Heart right ventricle (tissue), 16 donors: ENCODE measurements at regions not wholly inside any gene's neighbourhood (a gene's known extent, or its start where the extent isn't known, plus 50 kb on each side); places are given as distances from the start of the nearest gene placed in this dataset.

Source experiments
- ATAC-seq, 8 donors: fragments of 200-7000 bp; cut with Tn5 transposase; one replicate each; pipeline ENCODE4 v1.9.1; 2020; ENCODE audit warnings: mild to moderate bottlenecking in 8 of 8, moderate library complexity in 8 of 8, moderate number of reproducible peaks in 1 of 8
- DNase-seq, 2 donors: peaks; one replicate each; pipeline ENCODE4 v3.0.0-alpha.2; 2020
- H3K27ac ChIP-seq, 10 donors: fragments of 200-600 bp; sonication (generic) in 2 of 10; one replicate each; pipeline versions ENCODE4 v1.5.0 to v1.8.0; 2020 to 2022; ENCODE audit warnings: mild to moderate bottlenecking in 3 of 10
- H3K27me3 ChIP-seq, 7 donors: fragments of 200-600 bp; one replicate each; pipeline ENCODE4 v1.8.0; 2021 to 2022; ENCODE audit warnings: mild to moderate bottlenecking in 2 of 7
- H3K36me3 ChIP-seq, 9 donors: fragments of 200-600 bp; sonication (generic) in 1 of 9; one replicate each; pipeline versions ENCODE4 v1.5.0 to v1.8.0; 2020 to 2022; ENCODE audit warnings: mild to moderate bottlenecking in 2 of 9
- H3K4me1 ChIP-seq, 9 donors: fragments of 200-600 bp; sonication (generic) in 1 of 9; one replicate each; pipeline versions ENCODE4 v1.5.0 to v1.8.0; 2020 to 2022; ENCODE audit warnings: mild to moderate bottlenecking in 4 of 9
- H3K4me3 ChIP-seq, 10 donors: fragments of 200-600 bp; sonication (generic) in 2 of 10; one replicate each; pipeline versions ENCODE4 v1.5.0 to v1.8.0; 2020 to 2022; ENCODE audit warnings: mild to moderate bottlenecking in 7 of 10, moderate library complexity in 2 of 10
- H3K9me3 ChIP-seq, 11 donors: fragments of 200-600 bp in 10 of 11; sonication (generic) in 2 of 11; one replicate each; pipeline versions ENCODE4 v1.5.0 to v1.8.0; 2013 to 2022; ENCODE audit warnings: mild to moderate bottlenecking in 2 of 11, control low read depth in 1 of 11, moderate library complexity in 1 of 11
- WGBS, 2 donors: extraction: QIAGEN DNeasy Blood & Tissue Kit; methylation state at CpG; one replicate each; pipeline ENCODE4 v1.1.7; 2013; ENCODE audit warnings: inconsistent platforms in 1 of 2; 5-methylcytosine and 5-hydroxymethylcytosine counted together
- intact Hi-C, 10 donors: fragments of 100-400 bp; cut with DNase I; formaldehyde crosslinking; loops; one replicate each; pipeline versions ENCODE4 v1.11.1 to v1.14.2; 2022
- TF ChIP-seq, protein P1 (sequence below), 9 donors: fragments of 200-600 bp; sonication (generic) in 2 of 9; IDR thresholded peaks; one replicate each; pipeline versions ENCODE4 v1.5.0 to v1.8.0; 2021 to 2022; ENCODE audit warnings: antibody characterized with exemption in 9 of 9, mild to moderate bottlenecking in 5 of 9, moderate library complexity in 1 of 9
- donor health status: Arrhythmogenic right ventricular cardiomyopathy.
- donor health status: ischemic (EF 13 %, LVEDD 7.1; RV severe dilation, severe dysfunction).
- donor health status: healthy with polysubstance abuse.
- donor health status: DM: no; HTN: yes; CAD: no.
- donor health status: DM: no; HTN: no; CAD: no.
- donor health status: ischemic (EF 25% LVEDD 6.9; RV normal size, moderate dysfunction).
- donor health status: ischemic (EF 25% LVEDD 5.7; RV mildly dilated, moderate dysfunction).
- donor health status: healthy.
- donor health status: DM: yes; HTN: yes; CAD: no.
- donor health status: Ischemic cardiomyopathy.
- donor health status: ischemic (EF 35%, LVEDD 5.7; RV mildly dilated, moderate dysfunction).
- donor health status: nonischemic (EF 11% LVEDD 7.7; RV severe dilation, severe dysfunction).
- donor health status: DM: yes; HTN: yes; CAD: no.
- donor health status: PGD.
- donor health status: ischemic (EF 29% LVEDD 5.4; RV normal size, mild dysfunction).
- donor health status: nonischemic (EF 23%, LVEDD 6.1; RV moderate dilation, normal function).

DNA sequence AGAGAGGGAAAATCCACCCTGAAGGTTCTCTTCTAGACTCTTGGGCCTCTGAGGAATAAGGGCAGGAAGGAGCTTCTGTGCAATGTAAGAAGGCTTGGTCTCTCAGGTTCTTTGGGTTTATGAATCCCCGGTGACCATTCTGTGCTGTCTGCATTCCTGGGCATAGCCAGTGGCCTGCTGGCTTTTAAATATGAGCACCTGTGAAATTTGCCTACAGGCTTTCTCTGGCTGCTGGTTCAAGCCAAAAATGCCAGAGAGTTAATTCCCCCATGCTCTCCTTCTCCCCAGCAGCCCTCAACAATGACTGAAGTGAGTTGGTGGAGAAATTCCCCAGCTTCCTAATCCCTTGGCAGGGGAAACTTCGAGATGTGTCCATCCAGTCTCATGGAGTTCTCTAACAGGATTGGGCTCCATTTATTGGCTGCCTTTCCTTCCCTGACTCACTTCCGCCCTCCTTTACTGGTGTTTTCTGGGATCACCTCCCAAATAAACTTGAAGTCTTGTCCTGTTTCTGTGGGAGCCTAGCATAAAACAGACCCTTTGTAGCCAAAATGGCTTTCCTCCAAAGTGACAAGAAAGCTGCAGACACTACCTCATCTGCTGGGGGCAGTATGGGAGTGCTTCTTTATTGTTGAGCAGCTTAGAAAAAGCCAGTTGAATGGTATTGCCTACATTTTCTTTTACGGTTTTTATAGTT is 179.4 kb upstream of the CASK start:
- ATAC-seq = peak in 5 of 8 donors; percentile 42 to 78 (median 49)
- DNase-seq = peak in 1 of 2 donors; percentile 14
- no peaks in the 10 kb centered on the region for H3K4me1 ChIP-seq
- peaks cover 0 to 32% (median 0%) of the 10 kb centered on the region in 7 donors for H3K27me3 ChIP-seq
- TF ChIP-seq, protein P1, sequence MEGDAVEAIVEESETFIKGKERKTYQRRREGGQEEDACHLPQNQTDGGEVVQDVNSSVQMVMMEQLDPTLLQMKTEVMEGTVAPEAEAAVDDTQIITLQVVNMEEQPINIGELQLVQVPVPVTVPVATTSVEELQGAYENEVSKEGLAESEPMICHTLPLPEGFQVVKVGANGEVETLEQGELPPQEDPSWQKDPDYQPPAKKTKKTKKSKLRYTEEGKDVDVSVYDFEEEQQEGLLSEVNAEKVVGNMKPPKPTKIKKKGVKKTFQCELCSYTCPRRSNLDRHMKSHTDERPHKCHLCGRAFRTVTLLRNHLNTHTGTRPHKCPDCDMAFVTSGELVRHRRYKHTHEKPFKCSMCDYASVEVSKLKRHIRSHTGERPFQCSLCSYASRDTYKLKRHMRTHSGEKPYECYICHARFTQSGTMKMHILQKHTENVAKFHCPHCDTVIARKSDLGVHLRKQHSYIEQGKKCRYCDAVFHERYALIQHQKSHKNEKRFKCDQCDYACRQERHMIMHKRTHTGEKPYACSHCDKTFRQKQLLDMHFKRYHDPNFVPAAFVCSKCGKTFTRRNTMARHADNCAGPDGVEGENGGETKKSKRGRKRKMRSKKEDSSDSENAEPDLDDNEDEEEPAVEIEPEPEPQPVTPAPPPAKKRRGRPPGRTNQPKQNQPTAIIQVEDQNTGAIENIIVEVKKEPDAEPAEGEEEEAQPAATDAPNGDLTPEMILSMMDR (IDR thresholded peaks at IDR 0.05) = no peak
- no peaks in the 10 kb centered on the region for H3K9me3 ChIP-seq
- intact Hi-C loops = no loop called here
- no peak overlapping the region for H3K4me3 ChIP-seq
- no peaks in the 10 kb centered on the region for H3K36me3 ChIP-seq
- no peak overlapping the region for H3K27ac ChIP-seq
- 78 to 87% methylated on average over 4 of the region's 4 CpGs for WGBS, 2 donors

DNA sequence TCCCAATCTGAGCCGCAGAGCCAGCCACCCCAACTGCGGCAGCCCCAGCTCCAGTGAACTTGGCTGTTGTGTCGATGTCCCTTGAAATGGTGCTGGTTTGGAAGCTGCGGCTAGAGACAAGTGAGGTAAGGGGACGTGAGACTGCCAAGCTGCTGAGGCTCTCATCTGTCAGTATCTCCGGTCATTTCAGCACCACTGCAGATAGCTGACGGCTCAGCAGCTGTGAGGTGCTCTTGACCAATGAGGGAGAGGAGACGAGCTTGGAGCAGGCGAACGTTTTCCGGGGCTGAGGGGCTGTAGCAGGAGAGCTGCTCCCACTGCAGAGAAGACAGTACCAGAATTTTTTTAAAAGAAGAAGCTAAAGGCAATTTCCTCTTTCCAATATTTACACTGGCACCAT is 175.5 kb upstream of the CASK start:
- WGBS, 2 donors = 24 to 35% methylated on average over 10 to 11 of the region's 11 CpGs
- peak in 6 of 8 donors; percentile 38 to 76 (median 62) for ATAC-seq
- no peaks in the 10 kb centered on the region for H3K9me3 ChIP-seq
- intact Hi-C loops = no loop called here
- peaks cover 0 to 33% (median 0%) of the 10 kb centered on the region in 7 donors for H3K27me3 ChIP-seq
- no peak overlapping the region for H3K27ac ChIP-seq
- H3K4me1 ChIP-seq = peaks cover 0 to 2% (median 0%) of the 10 kb centered on the region in 9 donors
- no peaks in the 10 kb centered on the region for H3K36me3 ChIP-seq
- TF ChIP-seq, protein P1 (IDR thresholded peaks at IDR 0.05) = no peak
- no peak overlapping the region for H3K4me3 ChIP-seq
- DNase-seq = peak; percentile 4

DNA sequence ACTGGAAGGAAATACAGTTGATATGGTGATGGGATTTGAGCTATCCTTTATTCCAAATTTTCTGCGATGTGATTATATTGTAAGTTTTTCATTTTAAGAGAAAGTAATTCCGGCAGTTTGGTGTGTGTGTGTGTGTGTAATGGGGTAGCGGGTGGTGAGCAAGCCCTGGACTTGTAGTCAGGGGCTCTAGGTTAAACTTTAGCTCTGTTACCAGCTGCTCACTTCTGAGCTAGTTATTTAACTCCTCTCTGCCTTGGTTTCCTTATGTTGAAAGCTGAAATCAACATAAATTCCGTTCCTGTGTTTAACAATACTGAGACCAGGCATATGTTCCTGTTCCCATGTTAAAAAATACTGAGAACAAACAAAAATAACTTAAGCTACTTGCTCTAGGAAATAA is 174.1 kb upstream of the CASK start:
- Histone ChIP-seq H3K4me3 (no peak overlapping the region), H3K9me3 (no peaks in the 10 kb centered on the region), H3K36me3 (no peaks in the 10 kb centered on the region), H3K27ac (no peak overlapping the region), H3K27me3 (peaks cover 0 to 39% (median 0%) of the 10 kb centered on the region in 7 donors), H3K4me1 (peaks cover 0 to 3% (median 0%) of the 10 kb centered on the region in 9 donors)
- ATAC-seq (no peak), DNase-seq (no peak)
- intact Hi-C loops = no loop called here
- whole genome bisulfite sequencing, 2 donors = 93 to 97% methylated on average over 4 of the region's 4 CpGs
- TF ChIP-seq, protein P1 (IDR thresholded peaks at IDR 0.05) = no peak

DNA sequence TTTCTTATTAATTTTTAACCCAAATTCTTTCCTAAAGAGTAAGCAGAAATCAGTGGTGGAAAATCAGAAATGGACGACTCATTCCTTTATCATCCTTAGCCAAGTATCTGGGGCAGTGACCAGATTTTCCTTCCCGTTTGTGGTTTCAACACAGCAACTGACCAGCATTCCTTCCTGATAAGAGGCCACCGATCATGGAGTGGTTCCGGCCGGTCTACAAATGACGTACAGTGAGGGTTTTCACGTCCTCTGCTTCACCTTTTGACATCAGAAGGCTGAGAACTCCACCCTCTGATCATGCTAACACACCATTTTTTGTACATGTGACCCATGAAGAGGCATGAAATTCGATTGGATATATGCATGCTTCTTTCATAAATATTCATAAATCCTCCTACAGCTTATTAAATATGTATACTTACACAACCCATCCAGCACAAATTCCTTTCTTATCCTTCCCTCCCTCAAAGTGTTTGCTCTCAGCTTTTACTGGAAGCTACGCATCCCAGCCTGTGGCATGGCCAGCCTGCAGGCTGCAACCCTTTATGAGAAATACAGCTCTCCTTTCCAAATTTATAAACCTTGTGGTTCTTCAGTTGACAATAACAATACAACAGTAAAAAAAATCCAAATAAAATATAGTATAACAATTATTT is 173.0 kb upstream of the CASK start:
- Histone ChIP-seq H3K4me3 (no peak overlapping the region), H3K4me1 (peaks cover 0 to 3% (median 0%) of the 10 kb centered on the region in 9 donors), H3K9me3 (no peaks in the 10 kb centered on the region), H3K36me3 (no peaks in the 10 kb centered on the region), H3K27me3 (peaks cover 0 to 37% (median 0%) of the 10 kb centered on the region in 7 donors), H3K27ac (peak overlapping the region in 3 of 10 donors; percentile 9 to 35 (median 15))
- ATAC-seq = peak in 6 of 8 donors; percentile 27 to 69 (median 52)
- intact Hi-C loops = no loop called here
- WGBS, 2 donors = 56 to 67% methylated on average over 9 of the region's 9 CpGs
- peak; percentile 2 to 5 for DNase-seq
- TF ChIP-seq, protein P1 (IDR thresholded peaks at IDR 0.05) = no peak
